ENCODE measurements at regions not wholly inside any gene's neighbourhood (a gene's known extent, or its start where the extent isn't known, plus 50 kb on each side); places are given as distances from the start of the nearest gene placed in this dataset.

- TF ChIP-seq TFDP1 (CRISPR knock-in tag; IDR thresholded peaks at IDR 0.05; ENCODE audit: borderline replicate concordance) (no peak), MEF2D (CRISPR knock-in tag; IDR thresholded peaks at IDR 0.05) (no peak), HIC2 (CRISPR knock-in tag; IDR thresholded peaks at IDR 0.05; ENCODE audit: low read depth) (no peak), ARNTL (CRISPR knock-in tag; IDR thresholded peaks at IDR 0.05) (no peak)
These were observed 300.7 kb upstream of the IZUMO3 start (continued) for GRCh38 chr9:24846248-24846912.

GRCh38 chr9:24844217-24844616, 298.5 kb upstream of the IZUMO3 start:
- Histone ChIP-seq H3K9ac (ENCODE audit: insufficient read depth, low read depth, low read length) (no peak overlapping the region), H3K4me3 (replicated peaks in 1 of 3; ENCODE audit: insufficient read depth in 1 of 3, low read depth in 2 of 3, low read length in 3 of 3) (no peak overlapping the region), H2AFZ (ENCODE audit: low read length) (no peak overlapping the region), H3K27ac (ENCODE audit: extremely low read length, insufficient read depth, low read length) (no peak overlapping the region), H3K79me2 (ENCODE audit: insufficient read depth, low read length) (no peaks in the 10 kb centered on the region), H3K4me1 (ENCODE audit: insufficient read depth, low read length) (no peaks in the 10 kb centered on the region), H3K27me3 (ENCODE audit: control insufficient read depth in 1 of 2, insufficient read depth in 2 of 2, low read length in 2 of 2) (no peaks in the 10 kb centered on the region), H3K9me3 (ENCODE audit: low read length) (peaks cover 6% of the 10 kb centered on the region; the same call in 1 of the 2 replicates), H4K20me1 (ENCODE audit: insufficient read depth, low read length) (no peaks in the 10 kb centered on the region), H3K4me2 (ENCODE audit: low read depth, low read length) (no peak overlapping the region), H3K36me3 (replicated peaks in 1 of 2; ENCODE audit: control insufficient read depth in 1 of 2, insufficient read depth in 2 of 2, low read length in 2 of 2) (no peaks in the 10 kb centered on the region)
- FAIRE-seq (no peak), ATAC-seq (no peak), DNase-seq (ENCODE audit: low spot score) (no peak)
- POLR2A ChIA-PET, result no interaction called here
- CTCF ChIA-PET (ENCODE audit: low intra/inter-chr PET ratio, low total read pairs), result no interaction called here
- BruUV-seq (replicated peaks), result no TSS peak
- in situ Hi-C loops (cut with HindIII; ENCODE audit: extremely low pct_ligation_motif_present, low pct_unique_long_range_greater_than_20kb) (no loop called here), intact Hi-C loops (cut with micrococcal nuclease; ENCODE audit: unreplicated experiment) (no loop called here)
- 0% methylated on average over 2 of the region's 2 CpGs for WGBS (ENCODE audit: low lambda C conversion rate)
- TF ChIP-seq ZNF850 (CRISPR knock-in tag; conservative IDR thresholded peaks at IDR 0.05), result no peak
- no peak for TF ChIP-seq ZBTB46 (CRISPR knock-in tag; IDR thresholded peaks at IDR 0.05; ENCODE audit: borderline replicate concordance)
- no peak for TF ChIP-seq STAT5B (CRISPR knock-in tag; IDR thresholded peaks at IDR 0.05)
- TF ChIP-seq SETDB1 (CRISPR knock-in tag; IDR thresholded peaks at IDR 0.05; ENCODE audit: borderline replicate concordance), result no peak
- no peak for TF ChIP-seq ZNF644 (CRISPR knock-in tag; IDR thresholded peaks at IDR 0.05; ENCODE audit: low read depth)
- TF ChIP-seq ZNF318 (CRISPR knock-in tag; IDR thresholded peaks at IDR 0.05), result no peak

All from HepG2 (cell line).